ENCODE measurements at regions not wholly inside any gene's neighbourhood (a gene's known extent, or its start where the extent isn't known, plus 50 kb on each side); places are given as distances from the start of the nearest gene placed in this dataset.

GRCh38 chr16:73485880-73486279 lies 438.0 kb upstream of the ZFHX3 start:
- Histone ChIP-seq H3K4me3 (replicated peaks in 1 of 2; ENCODE audit: low read depth in 1 of 2, low read length in 2 of 2) (no peak overlapping the region), H3K9me3 (ENCODE audit: control insufficient read depth in 1 of 2, insufficient read depth in 1 of 2, low read depth in 1 of 2, low read length in 2 of 2) (no peaks in the 10 kb centered on the region), H3K36me3 (ENCODE audit: control insufficient read depth in 1 of 2, insufficient read depth in 2 of 2, low read length in 2 of 2) (no peaks in the 10 kb centered on the region), H3K27ac (ENCODE audit: low read depth, low read length) (no peak overlapping the region), H4K20me1 (ENCODE audit: insufficient read depth) (no peaks in the 10 kb centered on the region), H2AFZ (ENCODE audit: low read depth, low read length, poor library complexity, severe bottlenecking) (no peak overlapping the region), H3K79me2 (ENCODE audit: insufficient read depth, low read length) (no peaks in the 10 kb centered on the region), H3K4me1 (ENCODE audit: control insufficient read depth in 1 of 2, insufficient read depth in 2 of 2, low read length in 2 of 2) (no peaks in the 10 kb centered on the region), H3K4me2 (ENCODE audit: low read length) (no peak overlapping the region), H3K9ac (ENCODE audit: low read length) (no peak overlapping the region), H3K9me2 (ENCODE audit: insufficient read depth) (no peaks in the 10 kb centered on the region), H3K27me3 (ENCODE audit: insufficient read depth, low read length) (peaks cover 44% of the 10 kb centered on the region)
- ChIA-PET RAD21 (ENCODE audit: low non-redundant PET in 1 of 2, low total read pairs in 2 of 2, uncharacterized antibody in 2 of 2, unreplicated experiment in 2 of 2) (no interaction called here), CTCF (no interaction called here), POLR2A (no interaction called here)
- no TSS peak for BruUV-seq (replicated peaks)
- DNase-seq (ENCODE audit: low read depth, low spot score) = no peak
- intact Hi-C loops (cut with micrococcal nuclease) = no loop called here
- no peak for ATAC-seq
- TF ChIP-seq EZH2 (IDR thresholded peaks at IDR 0.05) (no peak), SRF (IDR thresholded peaks at IDR 0.05; ENCODE audit: low read depth) (no peak), JUND (IDR thresholded peaks at IDR 0.05) (no peak), CBX3 (IDR thresholded peaks at IDR 0.05; ENCODE audit: low read depth) (no peak), SIN3A (IDR thresholded peaks at IDR 0.05; ENCODE audit: low read depth) (no peak), ZNF274 (IDR thresholded peaks at IDR 0.05; ENCODE audit: low read depth, low read length) (no peak), YY1 (IDR thresholded peaks at IDR 0.05; ENCODE audit: extremely low read depth, insufficient replicate concordance, low read depth, low read length) (no peak), ATF3 (IDR thresholded peaks at IDR 0.05) (no peak), EGR1 (IDR thresholded peaks at IDR 0.05; ENCODE audit: low read depth) (no peak), CEBPB (IDR thresholded peaks at IDR 0.05; ENCODE audit: low read depth) (no peak), POLR2AphosphoS5 (IDR thresholded peaks at IDR 0.05; ENCODE audit: low read depth, low read length) (no peak), MAX (IDR thresholded peaks at IDR 0.05) (no peak), ELF1 (IDR thresholded peaks at IDR 0.05; ENCODE audit: borderline replicate concordance, low read depth) (no peak), TCF7L2 (IDR thresholded peaks at IDR 0.05; ENCODE audit: borderline replicate concordance, extremely low read depth, insufficient read depth, insufficient read length) (no peak)
- TF ChIP-seq, protein P1, sequence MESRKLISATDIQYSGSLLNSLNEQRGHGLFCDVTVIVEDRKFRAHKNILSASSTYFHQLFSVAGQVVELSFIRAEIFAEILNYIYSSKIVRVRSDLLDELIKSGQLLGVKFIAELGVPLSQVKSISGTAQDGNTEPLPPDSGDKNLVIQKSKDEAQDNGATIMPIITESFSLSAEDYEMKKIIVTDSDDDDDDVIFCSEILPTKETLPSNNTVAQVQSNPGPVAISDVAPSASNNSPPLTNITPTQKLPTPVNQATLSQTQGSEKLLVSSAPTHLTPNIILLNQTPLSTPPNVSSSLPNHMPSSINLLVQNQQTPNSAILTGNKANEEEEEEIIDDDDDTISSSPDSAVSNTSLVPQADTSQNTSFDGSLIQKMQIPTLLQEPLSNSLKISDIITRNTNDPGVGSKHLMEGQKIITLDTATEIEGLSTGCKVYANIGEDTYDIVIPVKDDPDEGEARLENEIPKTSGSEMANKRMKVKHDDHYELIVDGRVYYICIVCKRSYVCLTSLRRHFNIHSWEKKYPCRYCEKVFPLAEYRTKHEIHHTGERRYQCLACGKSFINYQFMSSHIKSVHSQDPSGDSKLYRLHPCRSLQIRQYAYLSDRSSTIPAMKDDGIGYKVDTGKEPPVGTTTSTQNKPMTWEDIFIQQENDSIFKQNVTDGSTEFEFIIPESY (IDR thresholded peaks at IDR 0.05; ENCODE audit: extremely low read depth, insufficient replicate concordance, low read length) = no peak
